Activated T-cell treated with anti-CD3 and anti-CD28 coated beads, Interleukin-2, amount 50 U/mL, for 72 hours (primary cell): ENCODE measurements at regions not wholly inside any gene's neighbourhood (a gene's known extent, or its start where the extent isn't known, plus 50 kb on each side); places are given as distances from the start of the nearest gene placed in this dataset.

ENCODE experiments used
- ATAC-seq, 2 donors: fragments of 150-1000 bp; cut with Tn5 transposase; replicated peaks in 1 of 2; 2 replicates each; pipeline ENCODE4 v1.10.0; 2021; ENCODE audit warnings: moderate library complexity in 2 of 2, mild to moderate bottlenecking in 1 of 2
- DNase-seq, 2 donors: peaks; one replicate each; pipeline ENCODE4 v3.0.0; 2021 to 2022; ENCODE audit warnings: mixed read lengths in 1 of 2
- H3K27ac Mint-ChIP-seq: one replicate; pipeline ENCODE4 v1.8.0; 2022; ENCODE audit warnings: mild to moderate bottlenecking, moderate library complexity, mixed read lengths
- H3K27me3 Mint-ChIP-seq: one replicate; pipeline ENCODE4 v1.8.0; 2022; ENCODE audit warnings: low read depth, mixed read lengths
- H3K36me3 Mint-ChIP-seq, 2 donors: one replicate each; pipeline ENCODE4 v1.8.0; 2022; ENCODE audit warnings: mixed read lengths in 2 of 2, mild to moderate bottlenecking in 1 of 2; ENCODE audit not compliant: insufficient read depth in 2 of 2
- H3K4me1 Mint-ChIP-seq: one replicate; pipeline ENCODE4 v1.8.0; 2022; ENCODE audit warnings: low read depth, mixed read lengths
- H3K4me3 Mint-ChIP-seq, 2 donors: one replicate each; pipeline ENCODE4 v1.8.0; 2022; ENCODE audit warnings: mild to moderate bottlenecking in 2 of 2, mixed read lengths in 2 of 2, moderate library complexity in 2 of 2
- H3K9me3 Mint-ChIP-seq, 2 donors: one replicate each; pipeline ENCODE4 v1.8.0; 2022; ENCODE audit warnings: mixed read lengths in 2 of 2

- H3K4me3 Mint-ChIP-seq = no peak overlapping the region
- DNase-seq = no peak
- no peaks in the 10 kb centered on the region for H3K4me1 Mint-ChIP-seq
- no peaks in the 10 kb centered on the region for H3K27me3 Mint-ChIP-seq
- ATAC-seq = no peak
- H3K36me3 Mint-ChIP-seq = peaks cover 12 to 13% of the 10 kb centered on the region in 2 donors
- no peak overlapping the region for H3K27ac Mint-ChIP-seq
- H3K9me3 Mint-ChIP-seq = peaks cover 12 to 15% of the 10 kb centered on the region in 2 donors
These were observed 73.3 kb downstream of the RFC3 start for GRCh38 chr13:33891196-33891742.

- peaks cover 16 to 18% of the 10 kb centered on the region in 2 donors for H3K9me3 Mint-ChIP-seq
- no peak for DNase-seq
- H3K36me3 Mint-ChIP-seq = peaks cover 13 to 19% of the 10 kb centered on the region in 2 donors
- H3K27me3 Mint-ChIP-seq = no peaks in the 10 kb centered on the region
- ATAC-seq = no peak
- no peaks in the 10 kb centered on the region for H3K4me1 Mint-ChIP-seq
- no peak overlapping the region for H3K4me3 Mint-ChIP-seq
- H3K27ac Mint-ChIP-seq = no peak overlapping the region
These were observed 75.6 kb downstream of the RFC3 start for GRCh38 chr13:33893559-33893958.

DNA sequence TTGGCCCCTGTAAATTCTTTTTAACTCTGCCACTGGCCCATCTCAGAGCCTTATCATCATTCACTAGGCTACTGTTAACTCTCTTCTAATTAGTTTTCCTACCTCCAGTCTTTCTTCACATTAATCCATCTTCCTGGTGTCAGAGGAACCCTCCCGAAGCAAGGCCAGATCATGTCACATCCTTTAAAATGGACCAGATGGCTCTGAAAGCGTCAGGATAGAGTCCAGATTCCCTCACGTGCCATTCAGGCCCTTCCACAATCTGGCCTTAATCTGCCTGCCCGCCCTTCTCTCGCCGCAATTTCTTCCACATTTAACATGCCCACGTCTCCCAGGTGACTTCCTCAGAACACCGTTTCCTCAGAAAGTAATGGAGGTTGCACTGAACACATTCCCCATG is 86.5 kb downstream of the RFC3 start:
- ATAC-seq = no peak
- H3K27me3 Mint-ChIP-seq = no peaks in the 10 kb centered on the region
- no peak overlapping the region for H3K27ac Mint-ChIP-seq
- no peaks in the 10 kb centered on the region for H3K4me1 Mint-ChIP-seq
- H3K4me3 Mint-ChIP-seq = no peak overlapping the region
- DNase-seq = no peak
- peaks cover 2 to 7% of the 10 kb centered on the region in 2 donors for H3K9me3 Mint-ChIP-seq
- peaks cover 0 to under 1% of the 10 kb centered on the region in 2 donors for H3K36me3 Mint-ChIP-seq

DNA sequence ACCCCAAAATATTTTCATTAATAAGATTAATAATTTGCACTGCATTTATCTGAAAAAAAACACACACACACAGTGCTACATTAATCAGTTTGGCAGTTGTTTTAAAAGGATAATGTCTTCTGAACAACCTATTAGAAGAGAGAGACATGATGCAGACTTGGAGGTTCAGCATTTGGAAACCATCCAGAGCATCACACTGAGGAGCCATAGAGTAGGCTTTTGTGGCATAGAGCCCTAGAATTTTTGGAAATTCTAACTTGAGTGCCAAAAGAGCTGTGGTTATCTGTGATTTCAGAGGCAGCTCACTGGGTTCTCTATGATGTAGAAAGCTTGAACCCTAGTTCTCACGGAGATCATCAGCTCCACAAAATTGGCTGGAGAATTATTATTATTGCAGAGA is 90.2 kb downstream of the RFC3 start:
- no peak for DNase-seq
- Mint-ChIP-seq H3K36me3 (no peaks in the 10 kb centered on the region), H3K27me3 (no peaks in the 10 kb centered on the region), H3K27ac (no peak overlapping the region), H3K4me3 (no peak overlapping the region), H3K4me1 (no peaks in the 10 kb centered on the region), H3K9me3 (peaks cover 0 to 2% of the 10 kb centered on the region in 2 donors)
- no peak for ATAC-seq

GRCh38 chr13:33910255-33910654 is 92.3 kb downstream of the RFC3 start:
- no peak overlapping the region for H3K27ac Mint-ChIP-seq
- DNase-seq = no peak
- no peaks in the 10 kb centered on the region for H3K36me3 Mint-ChIP-seq
- H3K4me3 Mint-ChIP-seq = no peak overlapping the region
- H3K27me3 Mint-ChIP-seq = no peaks in the 10 kb centered on the region
- H3K9me3 Mint-ChIP-seq = no peaks in the 10 kb centered on the region
- H3K4me1 Mint-ChIP-seq = no peaks in the 10 kb centered on the region
- no peak for ATAC-seq

DNA sequence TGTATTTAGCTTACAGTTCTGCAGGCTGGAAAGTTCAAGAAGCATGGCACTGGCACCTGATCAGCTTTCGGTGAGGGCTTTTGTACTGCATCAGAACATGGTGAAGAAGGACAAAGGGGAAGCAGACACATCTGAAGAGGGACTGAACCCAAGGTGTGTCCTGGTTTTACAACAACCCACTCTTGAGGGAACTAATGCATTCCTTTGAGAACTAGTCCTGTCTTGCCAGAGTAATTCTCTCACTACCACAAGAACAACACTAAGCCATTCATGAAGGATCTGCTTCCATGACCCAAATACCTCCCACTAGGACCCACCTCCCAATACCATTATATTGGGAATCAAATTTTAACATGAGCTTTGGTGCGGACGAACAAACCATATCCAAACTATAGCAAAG is 93.6 kb downstream of the RFC3 start:
- H3K27me3 Mint-ChIP-seq = no peaks in the 10 kb centered on the region

DNA sequence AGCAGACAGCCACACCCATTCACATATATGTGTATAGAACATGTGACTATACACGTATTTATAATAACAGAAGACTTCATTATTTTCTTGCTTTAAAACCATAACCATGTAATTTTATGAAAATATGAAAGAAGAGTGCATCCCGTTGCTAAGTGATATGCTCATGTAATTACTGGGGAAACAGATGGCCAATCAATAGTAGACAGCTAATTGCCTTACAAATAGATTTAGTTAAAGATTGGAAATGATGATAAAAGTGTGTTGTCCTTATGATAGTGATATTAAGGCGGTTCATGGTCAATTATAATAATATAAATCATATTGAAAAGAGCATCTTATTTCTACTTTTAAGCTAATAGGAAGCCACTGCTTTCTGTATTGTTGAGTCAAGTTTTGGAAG is 95.9 kb downstream of the RFC3 start:
- DNase-seq (no peak), ATAC-seq (no peak)
- H3K36me3 Mint-ChIP-seq = no peaks in the 10 kb centered on the region
- H3K9me3 Mint-ChIP-seq = no peaks in the 10 kb centered on the region
- H3K27me3 Mint-ChIP-seq = no peaks in the 10 kb centered on the region
- no peaks in the 10 kb centered on the region for H3K4me1 Mint-ChIP-seq
- no peak overlapping the region for H3K4me3 Mint-ChIP-seq
- H3K27ac Mint-ChIP-seq = no peak overlapping the region

More for the DNA sequence above, 93.6 kb downstream of the RFC3 start:
- DNase-seq (no peak), ATAC-seq (no peak)
- Mint-ChIP-seq H3K4me1 (no peaks in the 10 kb centered on the region), H3K4me3 (no peak overlapping the region), H3K27ac (no peak overlapping the region), H3K36me3 (no peaks in the 10 kb centered on the region), H3K9me3 (no peaks in the 10 kb centered on the region)

- ATAC-seq (no peak), DNase-seq (no peak)
- Mint-ChIP-seq H3K9me3 (no peaks in the 10 kb centered on the region), H3K36me3 (no peaks in the 10 kb centered on the region), H3K4me1 (no peaks in the 10 kb centered on the region), H3K27me3 (no peaks in the 10 kb centered on the region), H3K27ac (no peak overlapping the region), H3K4me3 (no peak overlapping the region)
These were observed 99.2 kb downstream of the RFC3 start for GRCh38 chr13:33917190-33917589.

DNA sequence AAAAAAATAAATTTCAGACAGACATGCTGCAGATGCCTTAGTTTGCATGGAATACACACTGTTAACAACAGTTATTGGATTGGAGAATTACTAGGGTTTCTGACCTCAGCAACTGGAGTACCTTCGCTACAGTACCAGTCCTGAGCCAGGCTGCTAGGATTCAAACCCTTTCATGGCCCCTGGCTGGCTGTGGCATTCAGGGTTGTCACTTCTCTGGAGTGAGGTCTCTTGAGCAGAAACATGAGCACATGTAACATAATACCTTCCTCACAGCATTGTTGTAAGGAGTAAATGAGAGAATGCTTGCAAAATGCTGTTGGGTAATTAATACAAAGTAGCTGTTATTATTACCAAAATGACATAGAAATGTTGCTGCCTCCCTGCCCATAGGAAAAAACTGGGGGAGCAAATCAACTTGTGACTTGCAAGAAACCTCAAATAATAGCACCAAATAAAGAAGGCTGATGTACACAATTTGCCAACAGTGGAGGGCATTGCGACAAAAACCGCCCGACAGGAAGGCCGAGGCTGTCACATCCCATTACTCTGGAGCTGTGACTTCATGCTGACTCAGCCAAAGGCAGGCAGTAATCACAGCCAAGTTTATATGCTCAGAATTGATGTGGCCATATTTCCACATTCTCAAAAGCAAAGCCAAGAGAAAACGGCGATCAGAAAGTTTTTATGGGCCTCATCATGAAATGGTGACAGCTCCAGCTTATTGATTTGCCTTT is 100.4 kb downstream of the RFC3 start:
- DNase-seq (no peak), ATAC-seq (no peak)
- Mint-ChIP-seq H3K27ac (no peak overlapping the region), H3K4me1 (no peaks in the 10 kb centered on the region), H3K9me3 (no peaks in the 10 kb centered on the region), H3K27me3 (no peaks in the 10 kb centered on the region), H3K4me3 (no peak overlapping the region), H3K36me3 (no peaks in the 10 kb centered on the region)

DNA sequence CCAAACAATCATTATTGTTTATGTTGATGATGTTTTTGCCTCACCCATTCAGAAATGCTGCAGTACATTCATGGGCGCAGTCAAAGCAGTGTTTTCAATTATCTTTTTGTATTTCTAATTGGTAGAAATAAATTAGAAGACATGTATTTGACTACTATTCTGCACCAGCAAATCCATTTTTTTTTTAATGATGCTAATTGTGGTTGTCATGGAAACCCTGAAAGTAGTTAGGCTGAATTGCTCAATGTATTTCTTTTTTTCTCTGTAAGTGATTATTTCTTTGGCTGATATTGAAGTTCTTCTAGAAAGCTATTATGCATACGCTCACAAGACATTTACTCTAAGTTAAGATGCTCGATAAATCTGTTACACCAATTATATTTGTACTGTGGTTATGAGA is 101.2 kb downstream of the RFC3 start:
- H3K27me3 Mint-ChIP-seq = no peaks in the 10 kb centered on the region
- H3K4me3 Mint-ChIP-seq = no peak overlapping the region
- H3K9me3 Mint-ChIP-seq = no peaks in the 10 kb centered on the region
- no peaks in the 10 kb centered on the region for H3K4me1 Mint-ChIP-seq
- H3K36me3 Mint-ChIP-seq = no peaks in the 10 kb centered on the region
- ATAC-seq (no peak), DNase-seq (no peak)
- no peak overlapping the region for H3K27ac Mint-ChIP-seq

DNA sequence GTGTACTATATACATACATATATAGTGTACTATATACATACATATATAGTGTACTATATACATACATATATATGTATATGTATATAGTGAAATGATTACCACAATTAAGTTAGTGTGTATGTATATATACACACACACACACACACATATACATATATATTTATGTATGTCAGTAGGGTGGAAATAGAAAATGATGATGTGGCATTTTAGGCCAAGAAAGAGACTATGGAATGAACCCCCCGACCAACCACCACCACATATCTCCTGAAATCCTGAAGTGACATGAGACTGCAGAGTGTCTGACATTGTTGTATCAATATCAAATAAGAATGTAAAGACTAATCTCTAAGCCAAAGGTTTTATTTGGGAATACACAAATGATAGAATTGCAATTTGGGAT is 107.6 kb downstream of the RFC3 start:
- Mint-ChIP-seq H3K9me3 (no peaks in the 10 kb centered on the region), H3K27ac (no peak overlapping the region), H3K4me3 (no peak overlapping the region), H3K27me3 (no peaks in the 10 kb centered on the region), H3K4me1 (no peaks in the 10 kb centered on the region), H3K36me3 (no peaks in the 10 kb centered on the region)
- ATAC-seq = no peak
- no peak for DNase-seq

GRCh38 chr13:33927315-33927714 is 109.4 kb downstream of the RFC3 start:
- H3K27me3 Mint-ChIP-seq = no peaks in the 10 kb centered on the region
- DNase-seq (no peak), ATAC-seq (no peak)
- no peak overlapping the region for H3K4me3 Mint-ChIP-seq
- H3K36me3 Mint-ChIP-seq = no peaks in the 10 kb centered on the region
- no peaks in the 10 kb centered on the region for H3K9me3 Mint-ChIP-seq
- H3K27ac Mint-ChIP-seq = no peak overlapping the region
- H3K4me1 Mint-ChIP-seq = no peaks in the 10 kb centered on the region

- H3K4me3 Mint-ChIP-seq = no peak overlapping the region
- DNase-seq = no peak
- ATAC-seq = peak; percentile 26 to 34
- no peaks in the 10 kb centered on the region for H3K9me3 Mint-ChIP-seq
- H3K27ac Mint-ChIP-seq = no peak overlapping the region
- no peaks in the 10 kb centered on the region for H3K4me1 Mint-ChIP-seq
- H3K36me3 Mint-ChIP-seq = no peaks in the 10 kb centered on the region
- H3K27me3 Mint-ChIP-seq = no peaks in the 10 kb centered on the region
These were observed 113.7 kb downstream of the RFC3 start for GRCh38 chr13:33931397-33932311.
